A673 (cell line): ENCODE measurements at regions not wholly inside any gene's neighbourhood (a gene's known extent, or its start where the extent isn't known, plus 50 kb on each side); places are given as distances from the start of the nearest gene placed in this dataset.
"Not testable (repeated sequence)": the region's sequence is repeated elsewhere in the genome, so short reads cannot be mapped to it uniquely, and the experiment has no call there.

Source experiments
- EZH2 ChIP-seq: fragments of 200-600 bp; sonication (generic); IDR thresholded peaks from 2 replicates; pipeline ENCODE4 v1.6.1; 2017; ENCODE audit warnings: borderline replicate concordance, low read depth, mild to moderate bottlenecking, mixed read lengths, antibody characterized with exemption, low read length; ENCODE audit not compliant: poor library complexity, severe bottlenecking
- TF ChIP-seq, protein P1 (sequence below): fragments of 300-800, 200-600 bp; sonication (generic); conservative IDR thresholded peaks from 2 replicates; pipeline ENCODE4 v1.5.1; 2017; ENCODE audit warnings: low read depth, mild to moderate bottlenecking, antibody characterized with exemption, low read length, moderate library complexity, mixed read lengths

- TF ChIP-seq, protein P1, sequence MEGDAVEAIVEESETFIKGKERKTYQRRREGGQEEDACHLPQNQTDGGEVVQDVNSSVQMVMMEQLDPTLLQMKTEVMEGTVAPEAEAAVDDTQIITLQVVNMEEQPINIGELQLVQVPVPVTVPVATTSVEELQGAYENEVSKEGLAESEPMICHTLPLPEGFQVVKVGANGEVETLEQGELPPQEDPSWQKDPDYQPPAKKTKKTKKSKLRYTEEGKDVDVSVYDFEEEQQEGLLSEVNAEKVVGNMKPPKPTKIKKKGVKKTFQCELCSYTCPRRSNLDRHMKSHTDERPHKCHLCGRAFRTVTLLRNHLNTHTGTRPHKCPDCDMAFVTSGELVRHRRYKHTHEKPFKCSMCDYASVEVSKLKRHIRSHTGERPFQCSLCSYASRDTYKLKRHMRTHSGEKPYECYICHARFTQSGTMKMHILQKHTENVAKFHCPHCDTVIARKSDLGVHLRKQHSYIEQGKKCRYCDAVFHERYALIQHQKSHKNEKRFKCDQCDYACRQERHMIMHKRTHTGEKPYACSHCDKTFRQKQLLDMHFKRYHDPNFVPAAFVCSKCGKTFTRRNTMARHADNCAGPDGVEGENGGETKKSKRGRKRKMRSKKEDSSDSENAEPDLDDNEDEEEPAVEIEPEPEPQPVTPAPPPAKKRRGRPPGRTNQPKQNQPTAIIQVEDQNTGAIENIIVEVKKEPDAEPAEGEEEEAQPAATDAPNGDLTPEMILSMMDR: not testable (repeated sequence)
- TF ChIP-seq EZH2: not testable (repeated sequence)
These were observed 208.2 kb upstream of the NEBL start for GRCh38 chr10:21105331-21105730.
